ENCODE measurements at regions not wholly inside any gene's neighbourhood (a gene's known extent, or its start where the extent isn't known, plus 50 kb on each side); places are given as distances from the start of the nearest gene placed in this dataset.

DNA sequence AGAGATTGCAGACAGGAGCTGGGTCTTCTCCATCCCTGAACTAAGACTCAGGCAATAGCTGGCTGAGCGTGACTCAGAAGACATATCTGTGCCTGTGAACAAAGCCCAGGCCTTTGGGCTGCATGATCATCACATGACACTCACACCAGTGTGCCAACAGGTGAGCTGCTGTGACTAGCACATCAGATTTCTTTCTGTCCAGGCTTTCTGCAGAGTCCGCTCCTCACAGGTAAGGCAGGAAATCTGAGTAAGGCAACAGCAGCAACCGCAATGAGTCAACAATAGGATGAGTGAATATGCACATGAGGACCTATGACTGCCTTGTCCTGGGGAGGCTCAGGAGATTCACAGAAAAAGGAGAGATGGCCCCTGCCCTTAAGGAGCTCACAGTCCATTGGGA is 293.6 kb downstream of the ACTL7B start:
- no peaks in the 10 kb centered on the region for H3K79me2 ChIP-seq (ENCODE audit: insufficient read depth, low read length)
- no peak overlapping the region for H3K27ac ChIP-seq (ENCODE audit: low read depth, low read length)
- peaks cover 0 to 7% of the 10 kb centered on the region in 2 experiments; a peak in 1 of 4 replicates for H3K4me1 ChIP-seq (ENCODE audit: control insufficient read depth in 1 of 2, insufficient read depth in 2 of 2, low read length in 2 of 2)
- H3K4me3 ChIP-seq (replicated peaks in 1 of 2; ENCODE audit: low read depth in 1 of 2, low read length in 2 of 2): no peak overlapping the region
- TF ChIP-seq SP1 (IDR thresholded peaks at IDR 0.05; ENCODE audit: low read depth): no peak
- TF ChIP-seq, protein P1, sequence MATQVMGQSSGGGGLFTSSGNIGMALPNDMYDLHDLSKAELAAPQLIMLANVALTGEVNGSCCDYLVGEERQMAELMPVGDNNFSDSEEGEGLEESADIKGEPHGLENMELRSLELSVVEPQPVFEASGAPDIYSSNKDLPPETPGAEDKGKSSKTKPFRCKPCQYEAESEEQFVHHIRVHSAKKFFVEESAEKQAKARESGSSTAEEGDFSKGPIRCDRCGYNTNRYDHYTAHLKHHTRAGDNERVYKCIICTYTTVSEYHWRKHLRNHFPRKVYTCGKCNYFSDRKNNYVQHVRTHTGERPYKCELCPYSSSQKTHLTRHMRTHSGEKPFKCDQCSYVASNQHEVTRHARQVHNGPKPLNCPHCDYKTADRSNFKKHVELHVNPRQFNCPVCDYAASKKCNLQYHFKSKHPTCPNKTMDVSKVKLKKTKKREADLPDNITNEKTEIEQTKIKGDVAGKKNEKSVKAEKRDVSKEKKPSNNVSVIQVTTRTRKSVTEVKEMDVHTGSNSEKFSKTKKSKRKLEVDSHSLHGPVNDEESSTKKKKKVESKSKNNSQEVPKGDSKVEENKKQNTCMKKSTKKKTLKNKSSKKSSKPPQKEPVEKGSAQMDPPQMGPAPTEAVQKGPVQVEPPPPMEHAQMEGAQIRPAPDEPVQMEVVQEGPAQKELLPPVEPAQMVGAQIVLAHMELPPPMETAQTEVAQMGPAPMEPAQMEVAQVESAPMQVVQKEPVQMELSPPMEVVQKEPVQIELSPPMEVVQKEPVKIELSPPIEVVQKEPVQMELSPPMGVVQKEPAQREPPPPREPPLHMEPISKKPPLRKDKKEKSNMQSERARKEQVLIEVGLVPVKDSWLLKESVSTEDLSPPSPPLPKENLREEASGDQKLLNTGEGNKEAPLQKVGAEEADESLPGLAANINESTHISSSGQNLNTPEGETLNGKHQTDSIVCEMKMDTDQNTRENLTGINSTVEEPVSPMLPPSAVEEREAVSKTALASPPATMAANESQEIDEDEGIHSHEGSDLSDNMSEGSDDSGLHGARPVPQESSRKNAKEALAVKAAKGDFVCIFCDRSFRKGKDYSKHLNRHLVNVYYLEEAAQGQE (IDR thresholded peaks at IDR 0.05; ENCODE audit: low read depth): no peak
- TF ChIP-seq TCF7L2 (IDR thresholded peaks at IDR 0.05; ENCODE audit: borderline replicate concordance, extremely low read depth, insufficient read depth, insufficient read length): no peak
- TF ChIP-seq YY1 (IDR thresholded peaks at IDR 0.05; ENCODE audit: extremely low read depth, insufficient replicate concordance, low read depth, low read length): no peak
- TF ChIP-seq, protein P2, sequence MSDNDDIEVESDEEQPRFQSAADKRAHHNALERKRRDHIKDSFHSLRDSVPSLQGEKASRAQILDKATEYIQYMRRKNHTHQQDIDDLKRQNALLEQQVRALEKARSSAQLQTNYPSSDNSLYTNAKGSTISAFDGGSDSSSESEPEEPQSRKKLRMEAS (IDR thresholded peaks at IDR 0.05): no peak
- TF ChIP-seq, protein P3, sequence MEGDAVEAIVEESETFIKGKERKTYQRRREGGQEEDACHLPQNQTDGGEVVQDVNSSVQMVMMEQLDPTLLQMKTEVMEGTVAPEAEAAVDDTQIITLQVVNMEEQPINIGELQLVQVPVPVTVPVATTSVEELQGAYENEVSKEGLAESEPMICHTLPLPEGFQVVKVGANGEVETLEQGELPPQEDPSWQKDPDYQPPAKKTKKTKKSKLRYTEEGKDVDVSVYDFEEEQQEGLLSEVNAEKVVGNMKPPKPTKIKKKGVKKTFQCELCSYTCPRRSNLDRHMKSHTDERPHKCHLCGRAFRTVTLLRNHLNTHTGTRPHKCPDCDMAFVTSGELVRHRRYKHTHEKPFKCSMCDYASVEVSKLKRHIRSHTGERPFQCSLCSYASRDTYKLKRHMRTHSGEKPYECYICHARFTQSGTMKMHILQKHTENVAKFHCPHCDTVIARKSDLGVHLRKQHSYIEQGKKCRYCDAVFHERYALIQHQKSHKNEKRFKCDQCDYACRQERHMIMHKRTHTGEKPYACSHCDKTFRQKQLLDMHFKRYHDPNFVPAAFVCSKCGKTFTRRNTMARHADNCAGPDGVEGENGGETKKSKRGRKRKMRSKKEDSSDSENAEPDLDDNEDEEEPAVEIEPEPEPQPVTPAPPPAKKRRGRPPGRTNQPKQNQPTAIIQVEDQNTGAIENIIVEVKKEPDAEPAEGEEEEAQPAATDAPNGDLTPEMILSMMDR (IDR thresholded peaks at IDR 0.05 in 2 of 3, conservative IDR thresholded peaks at IDR 0.05 in 1 of 3; ENCODE audit: borderline replicate concordance in 1 of 3, insufficient read depth in 1 of 3, low read depth in 2 of 3, low read length in 2 of 3): no peak
- H3K27me3 ChIP-seq (ENCODE audit: insufficient read depth, low read length): no peaks in the 10 kb centered on the region
- no TSS peak for BruUV-seq (replicated peaks)
- no peak for DNase-seq (ENCODE audit: low read depth, low spot score)
- ATAC-seq: no peak
- no peak overlapping the region for H3K9ac ChIP-seq (ENCODE audit: low read length)
- H2AFZ ChIP-seq (ENCODE audit: low read depth, low read length, poor library complexity, severe bottlenecking): no peak overlapping the region
- no peaks in the 10 kb centered on the region for H3K36me3 ChIP-seq (ENCODE audit: control insufficient read depth in 1 of 2, insufficient read depth in 2 of 2, low read length in 2 of 2)
- POLR2A ChIA-PET: no interaction called here
- intact Hi-C loops (cut with micrococcal nuclease): loop anchor here (10.0 kb wide), 2 partner anchors 437 to 807 kb away; no protein-coding TSS in a partner anchor
- no peaks in the 10 kb centered on the region for H3K9me3 ChIP-seq (ENCODE audit: control insufficient read depth in 1 of 2, insufficient read depth in 1 of 2, low read depth in 1 of 2, low read length in 2 of 2)
- RAD21 ChIA-PET (ENCODE audit: low non-redundant PET in 1 of 2, low total read pairs in 2 of 2, uncharacterized antibody in 2 of 2, unreplicated experiment in 2 of 2): no interaction called here
- H4K20me1 ChIP-seq (ENCODE audit: insufficient read depth): no peaks in the 10 kb centered on the region
- CTCF ChIA-PET: interaction anchor here (1.0 kb wide), 1 partner anchor 146 kb away, joined by 4 read pairs; no protein-coding TSS in a partner anchor
- no peak overlapping the region for H3K4me2 ChIP-seq (ENCODE audit: low read length)
- H3K9me2 ChIP-seq (ENCODE audit: insufficient read depth): no peaks in the 10 kb centered on the region

All from HCT116 (cell line).